HG03108 (cell line): ENCODE measurements at regions not wholly inside any gene's neighbourhood (a gene's known extent, or its start where the extent isn't known, plus 50 kb on each side); places are given as distances from the start of the nearest gene placed in this dataset.
"Not testable (repeated sequence)": the region's sequence is repeated elsewhere in the genome, so short reads cannot be mapped to it uniquely, and the experiment has no call there.

Experiments used
- ATAC-seq: cut with Tn5 transposase; IDR thresholded peaks from one replicate; pipeline ENCODE4 v1.9.1; 2021; ENCODE audit warnings: moderate library complexity; ENCODE audit not compliant: unreplicated experiment

- ATAC-seq: no peak
Measured at GRCh38 chr10:26952094-26952493, 91.3 kb upstream of the ABI1 start.

GRCh38 chr10:26951650-26952049, 90.9 kb upstream of the ABI1 start:
- ATAC-seq: no peak

- ATAC-seq: no peak
Measured at GRCh38 chr10:26950934-26951333, 90.2 kb upstream of the ABI1 start.

GRCh38 chr10:26946102-26946811, 85.5 kb upstream of the ABI1 start:
- ATAC-seq: no peak

- no peak for ATAC-seq
Measured at GRCh38 chr10:26944261-26944882, 83.6 kb upstream of the ABI1 start.

- no peak for ATAC-seq
Measured at GRCh38 chr10:26939962-26940354, 79.2 kb upstream of the ABI1 start.

- ATAC-seq: no peak
Measured at GRCh38 chr10:26939290-26939961, 78.7 kb upstream of the ABI1 start.

GRCh38 chr10:26938578-26938977, 77.8 kb upstream of the ABI1 start:
- ATAC-seq: no peak

GRCh38 chr10:26937371-26937770, 76.6 kb upstream of the ABI1 start:
- no peak for ATAC-seq

- ATAC-seq: not testable (repeated sequence)
Measured at GRCh38 chr10:26934190-26934589, 73.4 kb upstream of the ABI1 start.

- ATAC-seq: no peak
Measured at GRCh38 chr10:26932576-26932975, 71.8 kb upstream of the ABI1 start.

- peak; percentile 94 for ATAC-seq
Measured at GRCh38 chr10:26931223-26931622, 70.5 kb upstream of the ABI1 start.

- not testable (repeated sequence) for ATAC-seq
Measured at GRCh38 chr10:26922824-26923223, 62.1 kb upstream of the ABI1 start.

- ATAC-seq: not testable (repeated sequence)
Measured at GRCh38 chr10:26919156-26919860, 58.5 kb upstream of the ABI1 start.

- no peak for ATAC-seq
Measured at GRCh38 chr10:26914898-26915297, 54.1 kb upstream of the ABI1 start.

- ATAC-seq: peak; percentile 61
Measured at GRCh38 chr10:26911811-26912461, 51.2 kb upstream of the ABI1 start.
